K562 (cell line): ENCODE measurements at regions not wholly inside any gene's neighbourhood (a gene's known extent, or its start where the extent isn't known, plus 50 kb on each side); places are given as distances from the start of the nearest gene placed in this dataset.

ENCODE experiments used
- FOXM1 ChIP-seq, 2 experiments: fragments of 450-650 bp in 1 of 2; sonication (generic) in 1 of 2; formaldehyde crosslinking in 1 of 2; IDR thresholded peaks; 2 replicates each; pipeline versions ENCODE4 v1.6.1 to v1.9.0; 2017 to 2022; ENCODE audit warnings: low read depth in 2 of 2, mild to moderate bottlenecking in 2 of 2, missing genetic modification reagents in 1 of 2, moderate library complexity in 1 of 2
- FOXP1 ChIP-seq: sonication (generic); formaldehyde crosslinking; IDR thresholded peaks from 2 replicates; pipeline ENCODE4 v1.8.0; 2022; ENCODE audit warnings: mild to moderate bottlenecking, missing genetic modification reagents
- IRF2 ChIP-seq: sonication (generic); formaldehyde crosslinking; IDR thresholded peaks from 2 replicates; pipeline ENCODE4 v1.8.1; 2022; ENCODE audit warnings: mild to moderate bottlenecking, missing genetic modification reagents
- STAG1 ChIP-seq: sonication (generic); formaldehyde crosslinking; IDR thresholded peaks from 2 replicates; pipeline ENCODE4 v1.5.0; 2020; ENCODE audit warnings: missing genetic modification reagents, borderline replicate concordance
- ZBTB1 ChIP-seq: sonication (generic); formaldehyde crosslinking; IDR thresholded peaks from 2 replicates; pipeline ENCODE4 v1.8.1; 2023; ENCODE audit warnings: missing genetic modification reagents, low read depth, mild to moderate bottlenecking, borderline replicate concordance
- ZNF316 ChIP-seq: fragments of 450-650 bp; IDR thresholded peaks from 2 replicates; pipeline ENCODE4 v1.6.1; 2016
- ZNF511 ChIP-seq: sonication (generic); formaldehyde crosslinking; IDR thresholded peaks from 2 replicates; pipeline ENCODE4 v1.8.0; 2022; ENCODE audit warnings: mild to moderate bottlenecking, missing genetic modification reagents
- TF ChIP-seq, protein P1 (sequence below): sonication (generic); formaldehyde crosslinking; IDR thresholded peaks from 2 replicates; pipeline ENCODE4 v1.8.1; 2023; ENCODE audit warnings: mild to moderate bottlenecking, missing genetic modification reagents
- TF ChIP-seq, protein P2 (sequence below): fragments of 450-650 bp; formaldehyde crosslinking; IDR thresholded peaks from 2 replicates; pipeline ENCODE4 v1.4.0; 2020; ENCODE audit warnings: mild to moderate bottlenecking, moderate library complexity

GRCh38 chr20:48309293-48309692 lies 518.5 kb downstream of the PREX1 start (continued):
- TF ChIP-seq, protein P1, sequence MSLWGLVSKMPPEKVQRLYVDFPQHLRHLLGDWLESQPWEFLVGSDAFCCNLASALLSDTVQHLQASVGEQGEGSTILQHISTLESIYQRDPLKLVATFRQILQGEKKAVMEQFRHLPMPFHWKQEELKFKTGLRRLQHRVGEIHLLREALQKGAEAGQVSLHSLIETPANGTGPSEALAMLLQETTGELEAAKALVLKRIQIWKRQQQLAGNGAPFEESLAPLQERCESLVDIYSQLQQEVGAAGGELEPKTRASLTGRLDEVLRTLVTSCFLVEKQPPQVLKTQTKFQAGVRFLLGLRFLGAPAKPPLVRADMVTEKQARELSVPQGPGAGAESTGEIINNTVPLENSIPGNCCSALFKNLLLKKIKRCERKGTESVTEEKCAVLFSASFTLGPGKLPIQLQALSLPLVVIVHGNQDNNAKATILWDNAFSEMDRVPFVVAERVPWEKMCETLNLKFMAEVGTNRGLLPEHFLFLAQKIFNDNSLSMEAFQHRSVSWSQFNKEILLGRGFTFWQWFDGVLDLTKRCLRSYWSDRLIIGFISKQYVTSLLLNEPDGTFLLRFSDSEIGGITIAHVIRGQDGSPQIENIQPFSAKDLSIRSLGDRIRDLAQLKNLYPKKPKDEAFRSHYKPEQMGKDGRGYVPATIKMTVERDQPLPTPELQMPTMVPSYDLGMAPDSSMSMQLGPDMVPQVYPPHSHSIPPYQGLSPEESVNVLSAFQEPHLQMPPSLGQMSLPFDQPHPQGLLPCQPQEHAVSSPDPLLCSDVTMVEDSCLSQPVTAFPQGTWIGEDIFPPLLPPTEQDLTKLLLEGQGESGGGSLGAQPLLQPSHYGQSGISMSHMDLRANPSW (CRISPR knock-in tag), result no peak
- TF ChIP-seq ZNF316 (no peak), IRF2 (CRISPR knock-in tag) (no peak), STAG1 (CRISPR knock-in tag) (no peak), FOXM1 (IDR thresholded peaks at IDR 0.05; ENCODE audit: low read depth) (no peak), FOXM1 (CRISPR knock-in tag; IDR thresholded peaks at IDR 0.05; ENCODE audit: low read depth) (no peak), FOXP1 (CRISPR knock-in tag) (no peak), ZBTB1 (CRISPR knock-in tag) (no peak), ZNF511 (CRISPR knock-in tag) (no peak)
- TF ChIP-seq, protein P2, sequence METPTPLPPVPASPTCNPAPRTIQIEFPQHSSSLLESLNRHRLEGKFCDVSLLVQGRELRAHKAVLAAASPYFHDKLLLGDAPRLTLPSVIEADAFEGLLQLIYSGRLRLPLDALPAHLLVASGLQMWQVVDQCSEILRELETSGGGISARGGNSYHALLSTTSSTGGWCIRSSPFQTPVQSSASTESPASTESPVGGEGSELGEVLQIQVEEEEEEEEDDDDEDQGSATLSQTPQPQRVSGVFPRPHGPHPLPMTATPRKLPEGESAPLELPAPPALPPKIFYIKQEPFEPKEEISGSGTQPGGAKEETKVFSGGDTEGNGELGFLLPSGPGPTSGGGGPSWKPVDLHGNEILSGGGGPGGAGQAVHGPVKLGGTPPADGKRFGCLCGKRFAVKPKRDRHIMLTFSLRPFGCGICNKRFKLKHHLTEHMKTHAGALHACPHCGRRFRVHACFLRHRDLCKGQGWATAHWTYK, result no peak
- TF ChIP-seq, all 486 proteins: peak for 0
